SK-N-SH treated with all-trans-retinoic acid at 6 μM for 48 hours (cell line): ENCODE measurements at regions not wholly inside any gene's neighbourhood (a gene's known extent, or its start where the extent isn't known, plus 50 kb on each side); places are given as distances from the start of the nearest gene placed in this dataset.

Source experiments
- ATAC-seq: fragments of 200-7000 bp; cut with Tn5 transposase; 3 replicates; pipeline ENCODE4 v1.9.1; 2020; ENCODE audit warnings: mild to moderate bottlenecking, moderate library complexity
- ARNTL ChIP-seq: fragments of 450-650 bp; formaldehyde crosslinking; IDR thresholded peaks from 2 replicates; pipeline ENCODE4 v1.5.0; 2020; ENCODE audit warnings: low read depth, mild to moderate bottlenecking, moderate library complexity, borderline replicate concordance
- CSDC2 ChIP-seq: fragments of 250-450 bp; sonication (Bioruptor Pico); IDR thresholded peaks from 2 replicates; pipeline ENCODE4 v1.5.0; 2020; ENCODE audit warnings: mild to moderate bottlenecking, moderate library complexity
- ESRRG ChIP-seq: fragments of 250-450 bp; sonication (Bioruptor Pico); IDR thresholded peaks from 2 replicates; pipeline ENCODE4 v1.6.1; 2021; ENCODE audit warnings: mild to moderate bottlenecking
- GLIS3 ChIP-seq: fragments of 250-450 bp; sonication (Bioruptor Pico); IDR thresholded peaks from 2 replicates; pipeline ENCODE4 v1.5.0; 2020; ENCODE audit warnings: mild to moderate bottlenecking, moderate library complexity
- ISL1 ChIP-seq: fragments of 250-450 bp; sonication (Bioruptor Pico); IDR thresholded peaks from 2 replicates; pipeline ENCODE4 v2.1.2; 2022; ENCODE audit warnings: mild to moderate bottlenecking, moderate library complexity
- OSR1 ChIP-seq: fragments of 250-450 bp; sonication (Bioruptor Pico); IDR thresholded peaks from 2 replicates; pipeline ENCODE4 v1.8.0; 2022; ENCODE audit warnings: moderate library complexity, mild to moderate bottlenecking, inconsistent platforms
- SNAI2 ChIP-seq: fragments of 250-450 bp; sonication (Bioruptor Pico); IDR thresholded peaks from 2 replicates; pipeline ENCODE4 v1.5.0; 2020; ENCODE audit warnings: mild to moderate bottlenecking, moderate library complexity
- TOX ChIP-seq: fragments of 250-450 bp; sonication (Bioruptor Pico); IDR thresholded peaks from 2 replicates; pipeline ENCODE4 v1.8.0; 2021; ENCODE audit warnings: mild to moderate bottlenecking, moderate library complexity, borderline replicate concordance
- TSHZ2 ChIP-seq: fragments of 250-450 bp; sonication (Bioruptor Pico); IDR thresholded peaks from 2 replicates; pipeline ENCODE4 v1.5.0; 2020; ENCODE audit warnings: mild to moderate bottlenecking, moderate library complexity
- ZC3H10 ChIP-seq: fragments of 250-450 bp; sonication (Bioruptor Pico); IDR thresholded peaks from 2 replicates; pipeline ENCODE4 v1.5.1; 2021; ENCODE audit warnings: mild to moderate bottlenecking, moderate library complexity
- ZFP3 ChIP-seq: fragments of 250-450 bp; sonication (Bioruptor Pico); IDR thresholded peaks from 2 replicates; pipeline ENCODE4 v1.5.0; 2020; ENCODE audit warnings: mild to moderate bottlenecking, moderate library complexity
- ZFP30 ChIP-seq: fragments of 450-650 bp; formaldehyde crosslinking; IDR thresholded peaks from 2 replicates; pipeline ENCODE4 v1.5.0; 2022; ENCODE audit warnings: mild to moderate bottlenecking, moderate library complexity
- ZNF565 ChIP-seq: fragments of 450-650 bp; formaldehyde crosslinking; conservative IDR thresholded peaks from 2 replicates; pipeline ENCODE4 v1.5.0; 2020; ENCODE audit warnings: low read depth, mild to moderate bottlenecking, moderate library complexity
- TF ChIP-seq, protein P1 (sequence below): fragments of 250-450 bp; sonication (Bioruptor Pico); IDR thresholded peaks from 2 replicates; pipeline ENCODE4 v1.5.1; 2020; ENCODE audit warnings: low read depth, mild to moderate bottlenecking, moderate library complexity
- TF ChIP-seq, protein P2 (sequence below): fragments of 250-450 bp; sonication (Bioruptor Pico); IDR thresholded peaks from 2 replicates; pipeline ENCODE4 v1.8.0; 2020; ENCODE audit warnings: mild to moderate bottlenecking, moderate library complexity, borderline replicate concordance
- TF ChIP-seq, protein P3 (sequence below): fragments of 250-450 bp; sonication (Bioruptor Pico); IDR thresholded peaks from 2 replicates; pipeline ENCODE4 v1.8.0; 2021; ENCODE audit warnings: low read depth, mild to moderate bottlenecking, moderate library complexity, borderline replicate concordance

- no peak for TF ChIP-seq TSHZ2 (CRISPR knock-in tag)
Observed at GRCh38 chr6:23953976-23954375, 172.0 kb upstream of the NRSN1 start (continued).

- no peak for ATAC-seq
Observed at GRCh38 chr6:23957017-23957416, 169.0 kb upstream of the NRSN1 start.

GRCh38 chr6:23964865-23965264, 161.2 kb upstream of the NRSN1 start:
- no peak for ATAC-seq
- TF ChIP-seq, protein P1, sequence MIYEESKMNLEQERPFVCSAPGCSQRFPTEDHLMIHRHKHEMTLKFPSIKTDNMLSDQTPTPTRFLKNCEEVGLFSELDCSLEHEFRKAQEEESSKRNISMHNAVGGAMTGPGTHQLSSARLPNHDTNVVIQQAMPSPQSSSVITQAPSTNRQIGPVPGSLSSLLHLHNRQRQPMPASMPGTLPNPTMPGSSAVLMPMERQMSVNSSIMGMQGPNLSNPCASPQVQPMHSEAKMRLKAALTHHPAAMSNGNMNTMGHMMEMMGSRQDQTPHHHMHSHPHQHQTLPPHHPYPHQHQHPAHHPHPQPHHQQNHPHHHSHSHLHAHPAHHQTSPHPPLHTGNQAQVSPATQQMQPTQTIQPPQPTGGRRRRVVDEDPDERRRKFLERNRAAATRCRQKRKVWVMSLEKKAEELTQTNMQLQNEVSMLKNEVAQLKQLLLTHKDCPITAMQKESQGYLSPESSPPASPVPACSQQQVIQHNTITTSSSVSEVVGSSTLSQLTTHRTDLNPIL: no peak
- TF ChIP-seq, protein P2, sequence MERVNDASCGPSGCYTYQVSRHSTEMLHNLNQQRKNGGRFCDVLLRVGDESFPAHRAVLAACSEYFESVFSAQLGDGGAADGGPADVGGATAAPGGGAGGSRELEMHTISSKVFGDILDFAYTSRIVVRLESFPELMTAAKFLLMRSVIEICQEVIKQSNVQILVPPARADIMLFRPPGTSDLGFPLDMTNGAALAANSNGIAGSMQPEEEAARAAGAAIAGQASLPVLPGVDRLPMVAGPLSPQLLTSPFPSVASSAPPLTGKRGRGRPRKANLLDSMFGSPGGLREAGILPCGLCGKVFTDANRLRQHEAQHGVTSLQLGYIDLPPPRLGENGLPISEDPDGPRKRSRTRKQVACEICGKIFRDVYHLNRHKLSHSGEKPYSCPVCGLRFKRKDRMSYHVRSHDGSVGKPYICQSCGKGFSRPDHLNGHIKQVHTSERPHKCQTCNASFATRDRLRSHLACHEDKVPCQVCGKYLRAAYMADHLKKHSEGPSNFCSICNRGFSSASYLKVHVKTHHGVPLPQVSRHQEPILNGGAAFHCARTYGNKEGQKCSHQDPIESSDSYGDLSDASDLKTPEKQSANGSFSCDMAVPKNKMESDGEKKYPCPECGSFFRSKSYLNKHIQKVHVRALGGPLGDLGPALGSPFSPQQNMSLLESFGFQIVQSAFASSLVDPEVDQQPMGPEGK (CRISPR knock-in tag): no peak
- TF ChIP-seq TOX (CRISPR knock-in tag) (no peak), TSHZ2 (CRISPR knock-in tag) (no peak), ARNTL (CRISPR knock-in tag) (no peak), ZFP30 (no peak), GLIS3 (CRISPR knock-in tag) (no peak), OSR1 (no peak), ISL1 (no peak), ZNF565 (CRISPR knock-in tag) (no peak)
- TF ChIP-seq, protein P3, sequence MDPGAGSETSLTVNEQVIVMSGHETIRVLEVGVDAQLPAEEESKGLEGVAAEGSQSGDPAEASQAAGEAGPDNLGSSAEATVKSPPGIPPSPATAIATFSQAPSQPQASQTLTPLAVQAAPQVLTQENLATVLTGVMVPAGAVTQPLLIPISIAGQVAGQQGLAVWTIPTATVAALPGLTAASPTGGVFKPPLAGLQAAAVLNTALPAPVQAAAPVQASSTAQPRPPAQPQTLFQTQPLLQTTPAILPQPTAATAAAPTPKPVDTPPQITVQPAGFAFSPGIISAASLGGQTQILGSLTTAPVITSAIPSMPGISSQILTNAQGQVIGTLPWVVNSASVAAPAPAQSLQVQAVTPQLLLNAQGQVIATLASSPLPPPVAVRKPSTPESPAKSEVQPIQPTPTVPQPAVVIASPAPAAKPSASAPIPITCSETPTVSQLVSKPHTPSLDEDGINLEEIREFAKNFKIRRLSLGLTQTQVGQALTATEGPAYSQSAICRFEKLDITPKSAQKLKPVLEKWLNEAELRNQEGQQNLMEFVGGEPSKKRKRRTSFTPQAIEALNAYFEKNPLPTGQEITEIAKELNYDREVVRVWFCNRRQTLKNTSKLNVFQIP (CRISPR knock-in tag): no peak

More at GRCh38 chr6:23957017-23957416, 169.0 kb upstream of the NRSN1 start:
- TF ChIP-seq ESRRG (CRISPR knock-in tag) (no peak), CSDC2 (CRISPR knock-in tag) (no peak), SNAI2 (CRISPR knock-in tag) (no peak), ZNF565 (CRISPR knock-in tag) (no peak), ZFP3 (no peak), ISL1 (no peak), TSHZ2 (CRISPR knock-in tag) (no peak), ARNTL (CRISPR knock-in tag) (no peak), ZC3H10 (CRISPR knock-in tag) (no peak)
- TF ChIP-seq, protein P1: no peak
- TF ChIP-seq, protein P3 (CRISPR knock-in tag): no peak
